Sigmoid colon (tissue), 6 donors: ENCODE measurements at regions not wholly inside any gene's neighbourhood (a gene's known extent, or its start where the extent isn't known, plus 50 kb on each side); places are given as distances from the start of the nearest gene placed in this dataset.

Experiments
- DNase-seq: peaks from one replicate; pipeline ENCODE4 v3.0.0-alpha.2; 2019
- H3K27ac ChIP-seq, 4 donors: fragments of 200-600 bp; sonication (generic); one replicate each; pipeline ENCODE4 v1.5.1; 2016 to 2019; ENCODE audit warnings: mild to moderate bottlenecking in 1 of 4
- H3K27me3 ChIP-seq, 3 donors: fragments of 200-600 bp; sonication (generic); one replicate each; pipeline ENCODE4 v1.5.1; 2019; ENCODE audit warnings: mild to moderate bottlenecking in 1 of 3
- H3K36me3 ChIP-seq, 4 donors: fragments of 200-600 bp; sonication (generic); one replicate each; pipeline ENCODE4 v1.5.1; 2016 to 2019
- H3K4me1 ChIP-seq, 4 donors: fragments of 200-600 bp; sonication (generic); one replicate each; pipeline ENCODE4 v1.5.1; 2017 to 2019
- H3K4me3 ChIP-seq, 4 donors: fragments of 200-600 bp; sonication (generic); one replicate each; pipeline ENCODE4 v1.5.1; 2017 to 2019; ENCODE audit warnings: mild to moderate bottlenecking in 2 of 4, moderate library complexity in 1 of 4
- H3K9me3 ChIP-seq, 4 donors: fragments of 200-600 bp in 3 of 4; sonication (generic) in 3 of 4; one replicate each; pipeline versions ENCODE4 v1.5.1 to v1.6.1; 2013 to 2019
- CTCF ChIP-seq, 4 experiments: fragments of 450-650 bp in 3 of 4; fragments of 200-600 bp in 1 of 4; IDR thresholded peaks; one replicate each; pipeline ENCODE4 v1.5.1; 2016 to 2019; ENCODE audit warnings: antibody characterized with exemption in 4 of 4, mild to moderate bottlenecking in 3 of 4, moderate library complexity in 2 of 4
- EP300 ChIP-seq, 4 donors: sonication (generic); formaldehyde crosslinking; IDR thresholded peaks; one replicate each; pipeline ENCODE4 v1.6.1; 2017; ENCODE audit warnings: antibody characterized with exemption in 4 of 4
- POLR2A ChIP-seq, 2 donors: fragments of 450-650 bp; IDR thresholded peaks; one replicate each; pipeline ENCODE4 v1.6.1; 2016; ENCODE audit warnings: antibody characterized with exemption in 2 of 2, mild to moderate bottlenecking in 2 of 2, moderate library complexity in 2 of 2
- POLR2AphosphoS5 ChIP-seq, 4 donors: sonication (generic); formaldehyde crosslinking; IDR thresholded peaks; one replicate each; pipeline ENCODE4 v1.6.1; 2017; ENCODE audit warnings: antibody characterized with exemption in 4 of 4
- WGBS, 2 donors: extraction: QIAGEN DNeasy Blood & Tissue Kit; methylation state at CpG; one replicate each; pipeline ENCODE4 v1.1.7; 2013; 5-methylcytosine and 5-hydroxymethylcytosine counted together
- intact Hi-C: fragments of 100-400 bp; cut with DNase I; formaldehyde crosslinking; loops from one replicate; pipeline ENCODE4 v1.15.1; 2023
- donor health status: healthy with polysubstance abuse.
- donor health status: healthy.

GRCh38 chr9:88045686-88046085 lies 71.4 kb upstream of the CDK20 start:
- Histone ChIP-seq H3K4me1 (no peaks in the 10 kb centered on the region), H3K9me3 (peaks cover 0 to 12% (median 10%) of the 10 kb centered on the region in 4 donors), H3K27ac (no peak overlapping the region), H3K4me3 (no peak overlapping the region), H3K36me3 (no peaks in the 10 kb centered on the region), H3K27me3 (no peaks in the 10 kb centered on the region)
- no peak for TF ChIP-seq EP300 (IDR thresholded peaks at IDR 0.05)
- DNase-seq: no peak
- WGBS, 2 donors: 85 to 96% methylated on average over 3 of the region's 3 CpGs
- intact Hi-C loops: no loop called here

GRCh38 chr9:88044200-88044599 lies 69.9 kb upstream of the CDK20 start:
- 74 to 93% methylated on average over 3 of the region's 3 CpGs for WGBS, 2 donors
- H3K27me3 ChIP-seq: no peaks in the 10 kb centered on the region
- H3K36me3 ChIP-seq: no peaks in the 10 kb centered on the region
- peaks cover 0 to 12% (median 10%) of the 10 kb centered on the region in 4 donors for H3K9me3 ChIP-seq
- DNase-seq: no peak
- H3K4me3 ChIP-seq: no peak overlapping the region
- TF ChIP-seq CTCF (IDR thresholded peaks at IDR 0.05) (no peak), POLR2A (IDR thresholded peaks at IDR 0.05) (no peak), EP300 (IDR thresholded peaks at IDR 0.05) (no peak), POLR2AphosphoS5 (IDR thresholded peaks at IDR 0.05) (no peak)
- no peaks in the 10 kb centered on the region for H3K4me1 ChIP-seq
- no peak overlapping the region for H3K27ac ChIP-seq
- intact Hi-C loops: no loop called here

GRCh38 chr9:88043647-88044046 lies 69.3 kb upstream of the CDK20 start:
- H3K4me3 ChIP-seq: no peak overlapping the region
- H3K27ac ChIP-seq: no peak overlapping the region
- no peaks in the 10 kb centered on the region for H3K27me3 ChIP-seq
- TF ChIP-seq EP300 (IDR thresholded peaks at IDR 0.05) (no peak), POLR2AphosphoS5 (IDR thresholded peaks at IDR 0.05) (no peak), POLR2A (IDR thresholded peaks at IDR 0.05) (no peak), CTCF (IDR thresholded peaks at IDR 0.05) (no peak)
- 90 to 91% methylated on average over 3 of the region's 3 CpGs for WGBS, 2 donors
- no peaks in the 10 kb centered on the region for H3K4me1 ChIP-seq
- peaks cover 0 to 12% (median 10%) of the 10 kb centered on the region in 4 donors for H3K9me3 ChIP-seq
- H3K36me3 ChIP-seq: no peaks in the 10 kb centered on the region
- DNase-seq: no peak
- intact Hi-C loops: no loop called here

- no peaks in the 10 kb centered on the region for H3K4me1 ChIP-seq
- TF ChIP-seq CTCF (IDR thresholded peaks at IDR 0.05): peak in 3 of 4 experiments; percentile 15 to 49 (median 26)
- no peak for TF ChIP-seq POLR2A (IDR thresholded peaks at IDR 0.05)
- TF ChIP-seq POLR2AphosphoS5 (IDR thresholded peaks at IDR 0.05): no peak
- no peak overlapping the region for H3K4me3 ChIP-seq
- intact Hi-C loops: loop anchor here (2.0 kb wide), 1 partner anchor 357 kb away; no protein-coding TSS in a partner anchor
- no peak overlapping the region for H3K27ac ChIP-seq
- no peak for DNase-seq
- peaks cover 2 to 23% (median 21%) of the 10 kb centered on the region in 4 donors for H3K9me3 ChIP-seq
- no peaks in the 10 kb centered on the region for H3K36me3 ChIP-seq
- WGBS, 2 donors: 76 to 94% methylated on average over 1 of the region's 1 CpG
- H3K27me3 ChIP-seq: no peaks in the 10 kb centered on the region
Observed at GRCh38 chr9:88041447-88041846, 67.1 kb upstream of the CDK20 start.

GRCh38 chr9:88037285-88037845 lies 63.0 kb upstream of the CDK20 start:
- H3K4me1 ChIP-seq: no peaks in the 10 kb centered on the region
- 87 to 90% methylated on average over 3 of the region's 3 CpGs for WGBS, 2 donors
- H3K27me3 ChIP-seq: no peaks in the 10 kb centered on the region
- no peak for DNase-seq
- no peak overlapping the region for H3K27ac ChIP-seq
- no peak overlapping the region for H3K4me3 ChIP-seq
- TF ChIP-seq POLR2AphosphoS5 (IDR thresholded peaks at IDR 0.05): no peak
- TF ChIP-seq POLR2A (IDR thresholded peaks at IDR 0.05): no peak
- TF ChIP-seq CTCF (IDR thresholded peaks at IDR 0.05): no peak
- TF ChIP-seq EP300 (IDR thresholded peaks at IDR 0.05): no peak
- no peaks in the 10 kb centered on the region for H3K36me3 ChIP-seq
- intact Hi-C loops: no loop called here
- peaks cover 2 to 16% (median 11%) of the 10 kb centered on the region in 4 donors for H3K9me3 ChIP-seq
